ENCODE measurements at regions not wholly inside any gene's neighbourhood (a gene's known extent, or its start where the extent isn't known, plus 50 kb on each side); places are given as distances from the start of the nearest gene placed in this dataset.
"Not testable (repeated sequence)": the region's sequence is repeated elsewhere in the genome, so short reads cannot be mapped to it uniquely, and the experiment has no call there.

- no peaks in the 10 kb centered on the region for H3K4me1 Mint-ChIP-seq
- DNase-seq (no peak), ATAC-seq (no peak)
- ChIA-PET CTCF (interaction anchor here (0.5 kb wide), 1 partner anchor 904 kb away, joined by 3 read pairs; no protein-coding TSS in a partner anchor), POLR2A (no interaction called here)
- no peak overlapping the region for H3K4me3 Mint-ChIP-seq
- peaks cover 2% of the 10 kb centered on the region for H3K27me3 Mint-ChIP-seq
- intact Hi-C loops (cut with DNase I, micrococcal nuclease) = no loop called here
- H3K9me3 Mint-ChIP-seq (ENCODE audit: low read depth) = no peaks in the 10 kb centered on the region
- H3K36me3 Mint-ChIP-seq (ENCODE audit: low read depth) = no peaks in the 10 kb centered on the region
- H3K27ac Mint-ChIP-seq = no peak overlapping the region
Observed at GRCh38 chr5:98518754-98519153, 254.7 kb upstream of the RGMB start.

- no peaks in the 10 kb centered on the region for H3K4me1 Mint-ChIP-seq
Observed at GRCh38 chr5:98519571-98519970, 253.9 kb upstream of the RGMB start.

GRCh38 chr5:98521821-98522220 is 251.6 kb upstream of the RGMB start:
- CTCF ChIA-PET = interaction anchor here (1.1 kb wide), 1 partner anchor 12 kb away, joined by 4 read pairs; no protein-coding TSS in a partner anchor
- intact Hi-C loops (cut with DNase I, micrococcal nuclease) = no loop called here

More at GRCh38 chr5:98519571-98519970, 253.9 kb upstream of the RGMB start:
- intact Hi-C loops (cut with DNase I, micrococcal nuclease) = no loop called here
- ChIA-PET CTCF (no interaction called here), POLR2A (no interaction called here)
- Mint-ChIP-seq H3K9me3 (ENCODE audit: low read depth) (no peaks in the 10 kb centered on the region), H3K4me3 (no peak overlapping the region), H3K36me3 (ENCODE audit: low read depth) (no peaks in the 10 kb centered on the region), H3K27me3 (peaks cover 2% of the 10 kb centered on the region), H3K27ac (no peak overlapping the region)
- ATAC-seq (no peak), DNase-seq (no peak)

GRCh38 chr5:98524773-98525172 is 248.7 kb upstream of the RGMB start:
- Mint-ChIP-seq H3K4me1 (no peaks in the 10 kb centered on the region), H3K4me3 (no peak overlapping the region), H3K36me3 (ENCODE audit: low read depth) (no peaks in the 10 kb centered on the region), H3K9me3 (ENCODE audit: low read depth) (no peaks in the 10 kb centered on the region), H3K27ac (no peak overlapping the region), H3K27me3 (peaks cover 4% of the 10 kb centered on the region)
- POLR2A ChIA-PET = no interaction called here
- DNase-seq (no peak), ATAC-seq (no peak)
- CTCF ChIA-PET = no interaction called here
- intact Hi-C loops (cut with DNase I, micrococcal nuclease) = no loop called here

More at GRCh38 chr5:98521821-98522220, 251.6 kb upstream of the RGMB start:
- Mint-ChIP-seq H3K9me3 (ENCODE audit: low read depth) (no peaks in the 10 kb centered on the region), H3K36me3 (ENCODE audit: low read depth) (no peaks in the 10 kb centered on the region), H3K27ac (no peak overlapping the region), H3K27me3 (peaks cover 2% of the 10 kb centered on the region), H3K4me1 (no peaks in the 10 kb centered on the region), H3K4me3 (no peak overlapping the region)
- no peak for ATAC-seq
- POLR2A ChIA-PET = no interaction called here
- no peak for DNase-seq

GRCh38 chr5:98527846-98528245 is 245.6 kb upstream of the RGMB start:
- CTCF ChIA-PET = interaction anchor here (1.5 kb wide), 1 partner anchor 11 kb away, joined by 3 read pairs; no protein-coding TSS in a partner anchor
- intact Hi-C loops (cut with DNase I, micrococcal nuclease) = no loop called here
- H3K27me3 Mint-ChIP-seq = peaks cover 4% of the 10 kb centered on the region

GRCh38 chr5:98529321-98529720 is 244.1 kb upstream of the RGMB start:
- Mint-ChIP-seq H3K4me3 (no peak overlapping the region), H3K27me3 (peaks cover 2% of the 10 kb centered on the region), H3K4me1 (no peaks in the 10 kb centered on the region), H3K9me3 (ENCODE audit: low read depth) (no peaks in the 10 kb centered on the region), H3K27ac (no peak overlapping the region), H3K36me3 (ENCODE audit: low read depth) (no peaks in the 10 kb centered on the region)
- ATAC-seq (no peak), DNase-seq (no peak)
- ChIA-PET CTCF (interaction anchor here (0.6 kb wide), 1 partner anchor 310 kb away, joined by 4 read pairs; no protein-coding TSS in a partner anchor), POLR2A (no interaction called here)
- intact Hi-C loops (cut with DNase I, micrococcal nuclease) = no loop called here

More at GRCh38 chr5:98527846-98528245, 245.6 kb upstream of the RGMB start:
- DNase-seq = no peak
- H3K9me3 Mint-ChIP-seq (ENCODE audit: low read depth) = no peaks in the 10 kb centered on the region
- H3K4me3 Mint-ChIP-seq = no peak overlapping the region
- no peaks in the 10 kb centered on the region for H3K4me1 Mint-ChIP-seq
- H3K27ac Mint-ChIP-seq = no peak overlapping the region
- ATAC-seq = no peak
- H3K36me3 Mint-ChIP-seq (ENCODE audit: low read depth) = no peaks in the 10 kb centered on the region
- POLR2A ChIA-PET = no interaction called here

GRCh38 chr5:98530224-98530623 is 243.2 kb upstream of the RGMB start:
- Mint-ChIP-seq H3K4me3 (no peak overlapping the region), H3K36me3 (ENCODE audit: low read depth) (no peaks in the 10 kb centered on the region), H3K27me3 (peaks cover 2% of the 10 kb centered on the region), H3K27ac (no peak overlapping the region), H3K9me3 (ENCODE audit: low read depth) (no peaks in the 10 kb centered on the region), H3K4me1 (no peaks in the 10 kb centered on the region)
- DNase-seq = no peak
- ChIA-PET POLR2A (no interaction called here), CTCF (no interaction called here)
- ATAC-seq = no peak
- intact Hi-C loops (cut with DNase I, micrococcal nuclease) = no loop called here

- Mint-ChIP-seq H3K4me1 (no peaks in the 10 kb centered on the region), H3K27ac (no peak overlapping the region), H3K4me3 (no peak overlapping the region), H3K36me3 (ENCODE audit: low read depth) (no peaks in the 10 kb centered on the region), H3K9me3 (ENCODE audit: low read depth) (peaks cover 3% of the 10 kb centered on the region), H3K27me3 (no peaks in the 10 kb centered on the region)
- ChIA-PET POLR2A (no interaction called here), CTCF (no interaction called here)
- no peak for DNase-seq
- intact Hi-C loops (cut with DNase I, micrococcal nuclease) = no loop called here
- no peak for ATAC-seq
Observed at GRCh38 chr5:98535901-98536300, 237.6 kb upstream of the RGMB start.

DNA sequence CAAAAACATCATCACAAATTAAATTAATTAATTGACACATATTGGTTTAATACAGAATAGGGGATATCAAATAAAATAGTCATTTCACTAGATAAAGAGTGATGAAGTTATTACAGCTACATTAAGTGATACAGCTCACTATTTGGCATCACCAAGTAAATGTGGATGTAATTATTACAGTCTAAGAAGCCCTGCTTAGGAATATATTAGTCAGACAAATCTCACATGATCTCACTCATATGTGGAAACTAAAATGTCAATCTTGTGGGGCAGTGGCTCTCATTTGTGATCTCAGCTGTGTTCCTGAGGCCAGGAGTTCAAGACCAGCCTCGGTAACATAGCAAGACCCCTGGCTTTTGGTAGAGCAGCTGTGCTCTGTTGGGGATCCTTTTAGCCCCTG is 233.4 kb upstream of the RGMB start:
- ChIA-PET CTCF (interaction anchor here (0.6 kb wide), 1 partner anchor 33 kb away, joined by 3 read pairs; no protein-coding TSS in a partner anchor), POLR2A (no interaction called here)
- H3K27me3 Mint-ChIP-seq = no peaks in the 10 kb centered on the region
- DNase-seq (no peak), ATAC-seq (no peak)
- no peak overlapping the region for H3K27ac Mint-ChIP-seq
- H3K4me1 Mint-ChIP-seq = no peaks in the 10 kb centered on the region
- no peaks in the 10 kb centered on the region for H3K36me3 Mint-ChIP-seq (ENCODE audit: low read depth)
- H3K9me3 Mint-ChIP-seq (ENCODE audit: low read depth) = peaks cover 23% of the 10 kb centered on the region
- intact Hi-C loops (cut with DNase I, micrococcal nuclease) = no loop called here
- H3K4me3 Mint-ChIP-seq = no peak overlapping the region

- intact Hi-C loops (cut with DNase I, micrococcal nuclease) = no loop called here
- peaks cover 23% of the 10 kb centered on the region for H3K9me3 Mint-ChIP-seq (ENCODE audit: low read depth)
- DNase-seq (no peak), ATAC-seq (no peak)
- H3K36me3 Mint-ChIP-seq (ENCODE audit: low read depth) = no peaks in the 10 kb centered on the region
- ChIA-PET POLR2A (no interaction called here), CTCF (no interaction called here)
- H3K4me3 Mint-ChIP-seq = no peak overlapping the region
- H3K27ac Mint-ChIP-seq = no peak overlapping the region
- no peaks in the 10 kb centered on the region for H3K4me1 Mint-ChIP-seq
- H3K27me3 Mint-ChIP-seq = no peaks in the 10 kb centered on the region
Observed at GRCh38 chr5:98541641-98542040, 231.8 kb upstream of the RGMB start.

DNA sequence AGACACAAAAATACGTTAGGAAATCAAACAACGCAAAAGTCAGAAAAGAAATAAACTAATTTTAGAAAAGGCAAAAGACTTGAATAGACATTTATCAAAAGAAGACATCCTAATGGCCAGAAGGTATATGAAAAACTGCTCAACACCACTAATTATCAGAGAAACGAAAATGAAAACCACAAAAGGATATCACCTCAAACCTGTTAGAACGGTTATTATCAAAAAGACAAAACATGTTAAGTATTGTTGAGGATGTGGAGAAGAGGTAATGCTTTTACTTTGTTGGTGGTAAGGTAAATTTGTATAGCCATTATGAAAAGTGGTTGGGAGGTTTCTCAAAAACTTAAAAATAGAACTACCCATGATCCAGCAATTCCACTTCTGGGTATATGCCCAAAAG is 230.0 kb upstream of the RGMB start:
- ChIA-PET POLR2A (no interaction called here), CTCF (no interaction called here)
- Mint-ChIP-seq H3K36me3 (ENCODE audit: low read depth) (no peaks in the 10 kb centered on the region), H3K4me3 (no peak overlapping the region), H3K27me3 (no peaks in the 10 kb centered on the region), H3K27ac (no peak overlapping the region), H3K4me1 (no peaks in the 10 kb centered on the region), H3K9me3 (ENCODE audit: low read depth) (peaks cover 23% of the 10 kb centered on the region)
- ATAC-seq (no peak), DNase-seq (no peak)
- intact Hi-C loops (cut with DNase I, micrococcal nuclease) = no loop called here

- H3K27me3 Mint-ChIP-seq; H3K36me3 Mint-ChIP-seq (ENCODE audit: low read depth); POLR2A ChIA-PET; intact Hi-C loops (cut with DNase I, micrococcal nuclease); ATAC-seq; H3K27ac Mint-ChIP-seq; CTCF ChIA-PET; DNase-seq; H3K4me1 Mint-ChIP-seq; H3K4me3 Mint-ChIP-seq: not testable (repeated sequence)
- H3K9me3 Mint-ChIP-seq (ENCODE audit: low read depth) = peaks cover 10% of the 10 kb centered on the region
Observed at GRCh38 chr5:98546924-98547323, 226.5 kb upstream of the RGMB start.

DNA sequence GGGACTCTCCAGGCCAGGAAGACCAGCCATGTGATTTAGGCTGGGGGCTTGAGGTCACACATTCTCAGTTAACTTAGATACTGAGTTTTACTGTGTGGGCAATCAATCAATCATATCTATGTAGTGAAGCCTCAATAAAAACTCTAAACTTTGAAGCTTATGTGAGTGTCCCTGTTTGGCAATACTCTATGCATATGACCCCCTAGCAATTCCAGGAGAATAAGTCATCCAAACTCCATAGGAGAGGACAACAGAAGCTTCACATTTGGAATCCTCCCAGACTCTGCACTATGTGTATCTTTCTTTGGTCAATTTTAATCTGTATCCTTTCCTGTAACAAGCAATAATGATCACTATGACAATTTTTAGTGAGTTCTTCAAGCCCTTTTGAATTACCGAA is 216.8 kb upstream of the RGMB start:
- H3K9me3 Mint-ChIP-seq (ENCODE audit: low read depth) = peaks cover 3% of the 10 kb centered on the region
- H3K27ac Mint-ChIP-seq = no peak overlapping the region
- H3K36me3 Mint-ChIP-seq (ENCODE audit: low read depth) = no peaks in the 10 kb centered on the region
- H3K4me1 Mint-ChIP-seq = no peaks in the 10 kb centered on the region
- H3K27me3 Mint-ChIP-seq = peaks cover 4% of the 10 kb centered on the region
- POLR2A ChIA-PET = no interaction called here
- no peak overlapping the region for H3K4me3 Mint-ChIP-seq
- CTCF ChIA-PET = no interaction called here
- DNase-seq (no peak), ATAC-seq (no peak)
- intact Hi-C loops (cut with DNase I, micrococcal nuclease) = no loop called here
